Neural cell (in vitro differentiated cells): ENCODE measurements at regions not wholly inside any gene's neighbourhood (a gene's known extent, or its start where the extent isn't known, plus 50 kb on each side); places are given as distances from the start of the nearest gene placed in this dataset.

ENCODE experiments used
- H2AFZ ChIP-seq: fragments of 200-600, 300-800 bp; sonication (generic), shearing (Covaris generic); 2 replicates; pipeline ENCODE4 v1.6.0; 2014; ENCODE audit warnings: low read depth, mild to moderate bottlenecking, antibody characterized with exemption, low read length, moderate library complexity
- H3F3A ChIP-seq: fragments of 200-600 bp; shearing (Covaris generic); 2 replicates; pipeline ENCODE4 v1.6.1; 2016; ENCODE audit warnings: mild to moderate bottlenecking, moderate library complexity, mixed read lengths, antibody characterized with exemption, low read length; ENCODE audit not compliant: insufficient read depth, poor library complexity, severe bottlenecking
- H3K27ac ChIP-seq: fragments of 200-600, 300-800 bp; sonication (generic), shearing (Covaris generic); 2 replicates; pipeline ENCODE4 v1.5.1; 2014; ENCODE audit warnings: mild to moderate bottlenecking, low read length, moderate library complexity
- H3K27me3 ChIP-seq: fragments of 300-800, 200-600 bp; sonication (generic), shearing (Covaris generic); 2 replicates; pipeline ENCODE4 v1.6.0; 2014; ENCODE audit warnings: mild to moderate bottlenecking, low read depth, low read length, moderate library complexity; ENCODE audit not compliant: insufficient read depth
- H3K36me3 ChIP-seq: fragments of 300-800, 200-600 bp; sonication (generic), shearing (Covaris generic); 2 replicates; pipeline ENCODE4 v1.5.1; 2014; ENCODE audit warnings: mild to moderate bottlenecking, antibody characterized with exemption, low read length, moderate library complexity; ENCODE audit not compliant: insufficient read depth
- H3K4me2 ChIP-seq: fragments of 300-800, 200-600 bp; sonication (generic), shearing (Covaris generic); 2 replicates; pipeline ENCODE4 v1.6.0; 2014; ENCODE audit warnings: mild to moderate bottlenecking, low read length
- H3K4me3 ChIP-seq: fragments of 300-800, 200-600 bp; sonication (generic), shearing (Covaris generic); 2 replicates; pipeline ENCODE4 v1.5.1; 2014; ENCODE audit warnings: mild to moderate bottlenecking, low read length, moderate library complexity
- H3K79me2 ChIP-seq: fragments of 200-600 bp; shearing (Covaris generic); replicated peaks from 2 replicates; pipeline ENCODE4 v1.6.0; 2014; ENCODE audit warnings: mild to moderate bottlenecking, low read length, moderate library complexity; ENCODE audit not compliant: insufficient read depth
- H3K9ac ChIP-seq: fragments of 300-800, 200-600 bp; sonication (generic), shearing (Covaris generic); 2 replicates; pipeline ENCODE4 v1.6.1; 2016; ENCODE audit warnings: mild to moderate bottlenecking, low read length, mixed read lengths
- H3K9me2 ChIP-seq: fragments of 200-600 bp; shearing (Covaris generic); 2 replicates; pipeline ENCODE4 v1.6.1; 2016; ENCODE audit warnings: mild to moderate bottlenecking, low read length, mixed read lengths; ENCODE audit not compliant: insufficient read depth
- H3K9me3 ChIP-seq: fragments of 200-600, 300-800 bp; sonication (generic), shearing (Covaris generic); 2 replicates; pipeline ENCODE4 v1.6.1; 2016; ENCODE audit warnings: mild to moderate bottlenecking, mixed run types, low read length, moderate library complexity, mixed read lengths
- H4K20me1 ChIP-seq: fragments of 200-600 bp; shearing (Covaris generic); 2 replicates; pipeline ENCODE4 v1.6.1; 2016; ENCODE audit warnings: mild to moderate bottlenecking, mixed run types; ENCODE audit not compliant: insufficient read depth
- CTCF ChIP-seq: fragments of 450-650 bp; IDR thresholded peaks from 2 replicates; pipeline ENCODE4 v1.5.1; 2014; ENCODE audit warnings: antibody characterized with exemption, mild to moderate bottlenecking, moderate library complexity; ENCODE audit not compliant: poor library complexity, severe bottlenecking
- EP300 ChIP-seq: fragments of 450-650 bp; conservative IDR thresholded peaks from 2 replicates; pipeline ENCODE4 v1.6.1; 2014; ENCODE audit warnings: antibody characterized with exemption, mild to moderate bottlenecking, moderate library complexity; ENCODE audit not compliant: poor library complexity, severe bottlenecking
- EZH2 ChIP-seq: fragments of 200-600, 300-800 bp; shearing (Covaris generic), sonication (generic); IDR thresholded peaks from 2 replicates; pipeline ENCODE4 v1.6.1; 2014; ENCODE audit warnings: antibody characterized with exemption, low read length, borderline replicate concordance, mild to moderate bottlenecking; ENCODE audit not compliant: insufficient read depth, poor library complexity, severe bottlenecking
- MXI1 ChIP-seq: fragments of 450-650 bp; conservative IDR thresholded peaks from 2 replicates; pipeline ENCODE4 v1.6.1; 2014; ENCODE audit warnings: antibody characterized with exemption, mild to moderate bottlenecking; ENCODE audit not compliant: poor library complexity, severe bottlenecking
- POLR2AphosphoS5 ChIP-seq: IDR thresholded peaks from 2 replicates; pipeline ENCODE4 v1.6.1; 2012
- RAD21 ChIP-seq: fragments of 450-650 bp; conservative IDR thresholded peaks from 2 replicates; pipeline ENCODE4 v1.6.1; 2014; ENCODE audit warnings: antibody characterized with exemption, mild to moderate bottlenecking, moderate library complexity
- REST ChIP-seq: IDR thresholded peaks from 2 replicates; pipeline ENCODE4 v1.6.1; 2012; ENCODE audit warnings: borderline replicate concordance
- SMC3 ChIP-seq: fragments of 450-650 bp; conservative IDR thresholded peaks from 2 replicates; pipeline ENCODE4 v1.6.1; 2014; ENCODE audit warnings: antibody characterized with exemption, mild to moderate bottlenecking, moderate library complexity; ENCODE audit not compliant: poor library complexity
- TAF1 ChIP-seq: IDR thresholded peaks from 2 replicates; pipeline ENCODE4 v1.6.1; 2012; ENCODE audit warnings: low read depth

GRCh38 chr10:133018491-133018890 is 69.2 kb upstream of the ADGRA1 start:
- H3K79me2 ChIP-seq, result no peaks in the 10 kb centered on the region
- no peak overlapping the region for H3K9ac ChIP-seq
- H3K9me2 ChIP-seq, result no peaks in the 10 kb centered on the region
- H3K9me3 ChIP-seq, result no peaks in the 10 kb centered on the region
- H2AFZ ChIP-seq, result no peak overlapping the region
- no peak overlapping the region for H3K27ac ChIP-seq
- no peak overlapping the region for H3K4me2 ChIP-seq
- H3F3A ChIP-seq, result no peaks in the 10 kb centered on the region
- H3K27me3 ChIP-seq, result no peaks in the 10 kb centered on the region
- H4K20me1 ChIP-seq, result no peaks in the 10 kb centered on the region
- H3K36me3 ChIP-seq, result no peaks in the 10 kb centered on the region
- H3K4me3 ChIP-seq, result no peak overlapping the region
- TF ChIP-seq CTCF (no peak), MXI1 (no peak), SMC3 (no peak), EZH2 (no peak), TAF1 (no peak), POLR2AphosphoS5 (no peak), EP300 (no peak), REST (no peak), RAD21 (no peak)

GRCh38 chr10:133017203-133017601 is 70.5 kb upstream of the ADGRA1 start:
- Histone ChIP-seq H3K9me3 (no peaks in the 10 kb centered on the region), H3K27me3 (no peaks in the 10 kb centered on the region), H3K36me3 (no peaks in the 10 kb centered on the region), H3K9me2 (no peaks in the 10 kb centered on the region), H3K27ac (no peak overlapping the region), H3K4me2 (no peak overlapping the region), H4K20me1 (no peaks in the 10 kb centered on the region), H3K9ac (no peak overlapping the region), H3F3A (no peaks in the 10 kb centered on the region), H3K4me3 (no peak overlapping the region), H2AFZ (no peak overlapping the region), H3K79me2 (no peaks in the 10 kb centered on the region)
- TF ChIP-seq SMC3, result no peak
- TF ChIP-seq TAF1, result no peak
- TF ChIP-seq CTCF, result no peak
- no peak for TF ChIP-seq POLR2AphosphoS5
- no peak for TF ChIP-seq EP300
